HK-2 (cell line): ENCODE measurements at regions not wholly inside any gene's neighbourhood (a gene's known extent, or its start where the extent isn't known, plus 50 kb on each side); places are given as distances from the start of the nearest gene placed in this dataset.

Experiments
- DNase-seq: peaks from one replicate; pipeline ENCODE4 v3.0.0-alpha.2; 2018; ENCODE audit not compliant: unreplicated experiment

GRCh38 chr9:117649126-117649525 lies 55.1 kb upstream of the TLR4 start:
- no peak for DNase-seq

GRCh38 chr9:117644932-117645636 lies 59.1 kb upstream of the TLR4 start:
- DNase-seq: no peak

GRCh38 chr9:117644133-117644931 lies 59.9 kb upstream of the TLR4 start:
- DNase-seq: peak; percentile 68

GRCh38 chr9:117643288-117643654 lies 60.9 kb upstream of the TLR4 start:
- DNase-seq: no peak

GRCh38 chr9:117642571-117643287 lies 61.5 kb upstream of the TLR4 start:
- DNase-seq: peak; percentile 6

- no peak for DNase-seq
Observed at GRCh38 chr9:117636681-117637080, 67.5 kb upstream of the TLR4 start.

GRCh38 chr9:117625154-117625553 lies 79.0 kb upstream of the TLR4 start:
- no peak for DNase-seq

- no peak for DNase-seq
Observed at GRCh38 chr9:117624106-117624505, 80.1 kb upstream of the TLR4 start.

- DNase-seq: no peak
Observed at GRCh38 chr9:117622347-117622746, 81.9 kb upstream of the TLR4 start.

GRCh38 chr9:117616431-117616831 lies 87.8 kb upstream of the TLR4 start:
- no peak for DNase-seq

- no peak for DNase-seq
Observed at GRCh38 chr9:117612317-117612716, 91.9 kb upstream of the TLR4 start.

- no peak for DNase-seq
Observed at GRCh38 chr9:117597977-117598376, 106.2 kb upstream of the TLR4 start.

- DNase-seq: no peak
Observed at GRCh38 chr9:117596678-117597077, 107.5 kb upstream of the TLR4 start.

- no peak for DNase-seq
Observed at GRCh38 chr9:117595650-117596049, 108.6 kb upstream of the TLR4 start.

GRCh38 chr9:117587263-117587662 lies 116.9 kb upstream of the TLR4 start:
- DNase-seq: no peak

- no peak for DNase-seq
Observed at GRCh38 chr9:117574099-117574498, 130.1 kb upstream of the TLR4 start.

- DNase-seq: no peak
Observed at GRCh38 chr9:117564839-117565238, 139.4 kb upstream of the TLR4 start.

GRCh38 chr9:117561761-117562160 lies 142.4 kb upstream of the TLR4 start:
- no peak for DNase-seq

- peak; percentile 35 for DNase-seq
Observed at GRCh38 chr9:117555964-117556629, 141.2 kb upstream of the ASTN2 start.

GRCh38 chr9:117552811-117553210 lies 138.0 kb upstream of the ASTN2 start:
- no peak for DNase-seq

GRCh38 chr9:117551171-117551570 lies 136.3 kb upstream of the ASTN2 start:
- DNase-seq: no peak

GRCh38 chr9:117549444-117549843 lies 134.6 kb upstream of the ASTN2 start:
- DNase-seq: no peak
